Mesenchymal stem cell (in vitro differentiated cells and primary cell): ENCODE measurements at regions not wholly inside any gene's neighbourhood (a gene's known extent, or its start where the extent isn't known, plus 50 kb on each side); places are given as distances from the start of the nearest gene placed in this dataset.
"Not testable (repeated sequence)": the region's sequence is repeated elsewhere in the genome, so short reads cannot be mapped to it uniquely, and the experiment has no call there.

Source experiments
- DNase-seq: peaks from one replicate; pipeline ENCODE4 v3.0.0-alpha.2; 2013
- H2AFZ ChIP-seq: one replicate; pipeline ENCODE4 v1.6.1; 2013; ENCODE audit warnings: low read depth, mild to moderate bottlenecking, control low read depth, inconsistent platforms, low read length, moderate library complexity
- H2AK5ac ChIP-seq: 2 replicates; pipeline ENCODE4 v1.6.1; 2013; ENCODE audit warnings: low read length, moderate library complexity, mild to moderate bottlenecking, inconsistent platforms; ENCODE audit not compliant: severe bottlenecking
- H2BK120ac ChIP-seq: one replicate; pipeline ENCODE4 v1.6.1; 2013; ENCODE audit warnings: low read depth, mild to moderate bottlenecking, inconsistent platforms, low read length, moderate library complexity
- H2BK12ac ChIP-seq, 2 experiments: one replicate each; pipeline ENCODE4 v1.6.1; 2013; ENCODE audit warnings: inconsistent platforms in 2 of 2, low read length in 2 of 2, mild to moderate bottlenecking in 2 of 2, moderate library complexity in 2 of 2, control low read depth in 1 of 2
- H2BK15ac ChIP-seq: one replicate; pipeline ENCODE4 v1.6.1; 2013; ENCODE audit warnings: mild to moderate bottlenecking, low read depth, inconsistent platforms; ENCODE audit not compliant: poor library complexity, severe bottlenecking
- H2BK5ac ChIP-seq: 2 replicates; pipeline ENCODE4 v1.6.1; 2013; ENCODE audit warnings: low read depth, mild to moderate bottlenecking, low read length, control low read depth, inconsistent platforms; ENCODE audit not compliant: poor library complexity, severe bottlenecking
- H3K14ac ChIP-seq, 2 experiments: one replicate each; pipeline ENCODE4 v1.6.1; 2013; ENCODE audit warnings: inconsistent platforms in 2 of 2, low read length in 2 of 2, control low read depth in 1 of 2, mild to moderate bottlenecking in 1 of 2, moderate library complexity in 1 of 2
- H3K18ac ChIP-seq, 2 experiments: one replicate each; pipeline ENCODE4 v1.6.1; 2013; ENCODE audit warnings: inconsistent platforms in 2 of 2, low read length in 2 of 2, control low read depth in 1 of 2, low read depth in 1 of 2, mild to moderate bottlenecking in 1 of 2
- H3K23ac ChIP-seq, 2 experiments: one replicate each; pipeline ENCODE4 v1.6.1; 2013; ENCODE audit warnings: inconsistent platforms in 2 of 2, low read length in 2 of 2, mild to moderate bottlenecking in 2 of 2, moderate library complexity in 2 of 2, control low read depth in 1 of 2
- H3K27ac ChIP-seq: 2 replicates; pipeline ENCODE4 v1.5.1; 2013; ENCODE audit warnings: mild to moderate bottlenecking, moderate library complexity, low read length, control low read depth, inconsistent platforms; ENCODE audit not compliant: poor library complexity, severe bottlenecking
- H3K27me3 ChIP-seq, 2 experiments: 2 replicates each; pipeline versions ENCODE4 v1.6.1 to v1.7.0; 2013; ENCODE audit warnings: low read length in 2 of 2, mild to moderate bottlenecking in 2 of 2, moderate library complexity in 2 of 2, control low read depth in 1 of 2, inconsistent platforms in 1 of 2; ENCODE audit not compliant: control insufficient read depth in 1 of 2, insufficient read depth in 1 of 2
- H3K36me3 ChIP-seq, 2 experiments: 2 replicates each; pipeline versions ENCODE4 v1.6.1 to v1.7.0; 2013; ENCODE audit warnings: low read length in 2 of 2, control low read depth in 1 of 2, inconsistent platforms in 1 of 2, low read depth in 1 of 2, mild to moderate bottlenecking in 1 of 2; ENCODE audit not compliant: insufficient read depth in 2 of 2, control insufficient read depth in 1 of 2
- H3K4ac ChIP-seq, 2 experiments: one replicate each; pipeline ENCODE4 v1.6.1; 2013; ENCODE audit warnings: inconsistent platforms in 2 of 2, low read length in 2 of 2, mild to moderate bottlenecking in 2 of 2, moderate library complexity in 2 of 2, control low read depth in 1 of 2, low read depth in 1 of 2
- H3K4me1 ChIP-seq: 2 replicates; pipeline ENCODE4 v1.6.1; 2013; ENCODE audit warnings: low read depth, low read length, control low read depth; ENCODE audit not compliant: control insufficient read depth, insufficient read depth
- H3K4me2 ChIP-seq: 2 replicates; pipeline ENCODE4 v1.6.1; 2013; ENCODE audit warnings: low read length, mild to moderate bottlenecking, inconsistent platforms; ENCODE audit not compliant: poor library complexity, severe bottlenecking
- H3K4me3 ChIP-seq, 2 experiments: 2 replicates each; pipeline versions ENCODE4 v1.5.1 to v1.7.0; 2013; ENCODE audit warnings: low read length in 2 of 2, mild to moderate bottlenecking in 2 of 2, control low read depth in 1 of 2, low read depth in 1 of 2; ENCODE audit not compliant: insufficient read depth in 1 of 2
- H3K79me1 ChIP-seq: replicated peaks from 2 replicates; pipeline ENCODE4 v1.6.1; 2013; ENCODE audit warnings: mild to moderate bottlenecking, control low read depth, low read length, inconsistent platforms; ENCODE audit not compliant: poor library complexity, severe bottlenecking
- H3K9ac ChIP-seq: 2 replicates; pipeline ENCODE4 v1.7.0; 2013; ENCODE audit warnings: mild to moderate bottlenecking, low read length, moderate library complexity
- H3K9me3 ChIP-seq: 2 replicates; pipeline ENCODE4 v1.7.0; 2013; ENCODE audit warnings: mild to moderate bottlenecking, low read length; ENCODE audit not compliant: control insufficient read depth
- H4K8ac ChIP-seq: one replicate; pipeline ENCODE4 v1.6.1; 2013; ENCODE audit warnings: inconsistent platforms, mild to moderate bottlenecking, low read length, moderate library complexity
- H4K91ac ChIP-seq: one replicate; pipeline ENCODE4 v1.6.1; 2013; ENCODE audit warnings: mild to moderate bottlenecking, low read length, inconsistent platforms
- WGBS: methylation state at CpG from one replicate; pipeline ENCODE4 v1.1.7; 2013; ENCODE audit warnings: mixed read lengths; 5-methylcytosine and 5-hydroxymethylcytosine counted together

DNA sequence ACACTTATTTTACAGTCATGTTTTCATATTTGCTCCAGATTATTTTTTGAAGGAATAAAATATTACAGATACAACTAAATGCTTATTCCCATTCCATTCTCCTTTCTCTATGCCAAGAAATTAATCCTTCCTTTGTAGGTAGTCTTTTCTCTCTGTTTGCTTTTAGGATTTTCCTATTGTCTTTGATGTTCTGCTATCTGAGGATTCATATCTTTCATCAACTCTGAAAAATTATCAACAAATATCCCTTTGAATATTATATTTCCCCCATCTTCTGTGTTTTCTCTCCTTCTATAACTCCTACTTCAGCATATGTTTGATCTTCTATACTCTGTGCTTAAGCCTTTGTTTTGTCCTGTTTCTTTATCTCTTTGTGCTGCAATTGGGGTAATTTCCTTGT is 260.4 kb upstream of the RBMS1 start:
- Histone ChIP-seq H3K4me1 (no peaks in the 10 kb centered on the region), H2BK120ac (no peak overlapping the region), H4K91ac (no peak overlapping the region), H2AFZ (no peak overlapping the region), H3K9me3 (peaks cover 28% of the 10 kb centered on the region), H3K4me3 (no peak overlapping the region), H3K14ac (no peak overlapping the region), H2BK12ac (no peak overlapping the region), H3K4me2 (no peak overlapping the region), H3K18ac (no peak overlapping the region), H3K23ac (no peak overlapping the region), H4K8ac (no peak overlapping the region), H2AK5ac (no peak overlapping the region), H3K79me1 (no peaks in the 10 kb centered on the region), H3K27me3 (no peaks in the 10 kb centered on the region), H2BK5ac (no peak overlapping the region), H3K9ac (no peak overlapping the region), H3K4ac (no peak overlapping the region), H2BK15ac (no peak overlapping the region), H3K36me3 (no peaks in the 10 kb centered on the region), H3K27ac (no peak overlapping the region)
- no peak for DNase-seq

DNA sequence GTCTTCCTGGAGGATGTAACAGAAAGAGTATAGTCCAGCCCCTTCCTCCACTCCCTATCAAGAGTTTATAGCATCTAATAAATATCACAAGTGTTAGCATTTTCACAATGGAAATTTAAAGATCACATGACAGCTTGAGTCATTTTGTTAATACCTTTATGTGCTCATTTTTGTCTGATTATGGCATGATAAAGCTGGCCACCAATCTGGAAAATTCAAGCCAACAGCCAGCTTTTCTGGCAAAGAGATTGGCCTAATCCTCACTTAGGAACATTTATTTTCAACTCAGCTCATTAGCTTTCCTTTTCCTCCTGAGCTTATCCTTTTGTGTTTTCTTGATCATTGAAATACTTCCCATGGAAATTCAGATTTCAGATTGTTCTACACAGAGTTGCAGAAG is 262.9 kb upstream of the RBMS1 start:
- Histone ChIP-seq H2BK120ac (no peak overlapping the region), H3K27ac (no peak overlapping the region), H3K23ac (no peak overlapping the region), H2BK12ac (no peak overlapping the region), H3K9ac (no peak overlapping the region), H4K8ac (no peak overlapping the region), H3K18ac (no peak overlapping the region), H3K14ac (no peak overlapping the region), H2AFZ (no peak overlapping the region), H3K9me3 (peaks cover 28% of the 10 kb centered on the region), H3K36me3 (no peaks in the 10 kb centered on the region), H3K27me3 (no peaks in the 10 kb centered on the region), H2BK5ac (no peak overlapping the region), H3K79me1 (no peaks in the 10 kb centered on the region), H2AK5ac (no peak overlapping the region), H3K4me1 (no peaks in the 10 kb centered on the region), H3K4me2 (no peak overlapping the region), H4K91ac (no peak overlapping the region), H3K4ac (no peak overlapping the region), H3K4me3 (no peak overlapping the region), H2BK15ac (no peak overlapping the region)
- no peak for DNase-seq

DNA sequence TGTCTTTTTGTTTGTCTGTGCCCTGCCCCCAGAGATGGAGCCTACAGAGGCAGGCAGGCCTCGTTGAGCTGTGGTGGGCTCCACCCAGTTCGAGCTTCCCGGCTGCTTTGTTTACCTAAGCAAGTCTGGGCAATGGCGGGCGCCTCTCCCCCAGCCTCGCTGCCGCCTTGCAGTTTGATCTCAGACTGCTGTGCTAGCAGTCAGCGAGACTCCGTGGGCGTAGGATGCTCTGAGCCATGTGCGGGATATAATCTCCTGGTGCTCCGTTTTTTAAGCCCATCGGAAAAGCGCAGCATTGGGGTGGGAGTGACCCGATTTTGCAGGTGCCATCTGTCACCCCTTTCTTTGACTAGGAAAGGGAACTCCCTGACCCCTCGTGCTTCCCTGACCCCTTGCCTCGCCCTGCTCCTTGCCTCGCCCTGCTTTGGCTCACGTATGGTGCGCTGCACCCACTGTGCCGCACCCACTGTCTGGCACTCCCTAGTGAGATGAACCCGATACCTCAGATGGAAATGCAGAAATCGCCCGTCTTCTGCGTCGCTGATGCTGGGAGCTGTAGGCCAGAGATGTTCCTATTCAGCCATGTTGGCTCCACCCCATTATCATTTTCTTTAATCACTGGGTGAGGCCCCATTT is 269.0 kb upstream of the RBMS1 start:
- H3K79me1 ChIP-seq, H2BK120ac ChIP-seq, H4K91ac ChIP-seq, H2BK5ac ChIP-seq, H3K4me3 ChIP-seq, H3K27ac ChIP-seq, H3K27me3 ChIP-seq, H3K23ac ChIP-seq, H3K9ac ChIP-seq, H3K18ac ChIP-seq, H2BK15ac ChIP-seq, H4K8ac ChIP-seq, H3K9me3 ChIP-seq, H2AFZ ChIP-seq, H3K14ac ChIP-seq, H3K4me2 ChIP-seq, H3K36me3 ChIP-seq, H3K4ac ChIP-seq, DNase-seq, H2BK12ac ChIP-seq, H2AK5ac ChIP-seq, H3K4me1 ChIP-seq: not testable (repeated sequence)
- 94% methylated on average over 26 of the region's 26 CpGs for WGBS

DNA sequence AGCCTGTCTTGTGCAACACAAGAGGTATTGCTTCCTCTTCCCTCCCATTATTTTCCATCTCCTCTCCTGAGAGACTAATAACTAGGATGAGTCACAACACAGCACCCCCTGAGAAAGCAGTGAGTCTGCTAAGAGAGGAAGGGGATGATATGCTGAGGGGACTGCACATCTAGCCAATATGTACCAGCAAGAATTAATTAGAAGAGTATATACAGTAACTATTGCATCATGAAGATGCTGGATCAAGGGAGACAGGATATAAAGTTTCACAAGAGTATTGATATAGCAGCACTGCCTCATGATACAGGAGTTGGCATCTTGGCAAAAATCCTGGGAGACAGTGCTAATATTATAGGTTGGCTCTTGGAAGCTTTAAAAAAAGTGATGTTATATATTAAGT is 289.9 kb upstream of the RBMS1 start:
- Histone ChIP-seq H4K91ac (no peak overlapping the region), H2BK15ac (no peak overlapping the region)

More for the DNA sequence above, 289.9 kb upstream of the RBMS1 start:
- Histone ChIP-seq H2BK5ac (no peak overlapping the region), H3K27me3 (no peaks in the 10 kb centered on the region), H3K36me3 (no peaks in the 10 kb centered on the region), H2AFZ (no peak overlapping the region), H3K79me1 (no peaks in the 10 kb centered on the region), H3K9ac (no peak overlapping the region), H3K4me3 (no peak overlapping the region), H3K4me2 (no peak overlapping the region), H3K27ac (no peak overlapping the region), H3K9me3 (peaks cover 20% of the 10 kb centered on the region), H3K14ac (no peak overlapping the region), H3K4me1 (no peaks in the 10 kb centered on the region), H3K23ac (no peak overlapping the region), H3K4ac (no peak overlapping the region), H2BK120ac (no peak overlapping the region), H2AK5ac (no peak overlapping the region), H2BK12ac (no peak overlapping the region), H3K18ac (no peak overlapping the region), H4K8ac (no peak overlapping the region)
- DNase-seq, result peak; percentile 4
